Neuronal stem cell (in vitro differentiated cells): ENCODE measurements at regions not wholly inside any gene's neighbourhood (a gene's known extent, or its start where the extent isn't known, plus 50 kb on each side); places are given as distances from the start of the nearest gene placed in this dataset.

Experiments
- DNase-seq: peaks from one replicate; pipeline ENCODE4 v3.0.0-alpha.2; 2013; ENCODE audit warnings: low spot score
- H2AFZ ChIP-seq: one replicate; pipeline ENCODE4 v1.6.1; 2013; ENCODE audit warnings: mild to moderate bottlenecking, low read length, inconsistent platforms
- H2AK5ac ChIP-seq: 2 replicates; pipeline ENCODE4 v1.6.1; 2013; ENCODE audit warnings: low read depth, mild to moderate bottlenecking, inconsistent platforms, low read length, moderate library complexity, mixed read lengths
- H2BK120ac ChIP-seq: 2 replicates; pipeline ENCODE4 v1.6.1; 2013; ENCODE audit warnings: low read depth, mild to moderate bottlenecking, inconsistent platforms, low read length, moderate library complexity, mixed read lengths
- H2BK12ac ChIP-seq: one replicate; pipeline ENCODE4 v1.6.1; 2013; ENCODE audit warnings: low read length, inconsistent platforms
- H2BK15ac ChIP-seq: 2 replicates; pipeline ENCODE4 v1.6.1; 2013; ENCODE audit warnings: mild to moderate bottlenecking, low read length, inconsistent platforms, mixed read lengths
- H2BK5ac ChIP-seq: one replicate; pipeline ENCODE4 v1.6.1; 2013; ENCODE audit warnings: inconsistent platforms, mild to moderate bottlenecking, low read length, moderate library complexity
- H3K14ac ChIP-seq: one replicate; pipeline ENCODE4 v1.6.1; 2013; ENCODE audit warnings: low read length, inconsistent platforms
- H3K18ac ChIP-seq: 2 replicates; pipeline ENCODE4 v1.6.1; 2013; ENCODE audit warnings: low read length, inconsistent platforms
- H3K23ac ChIP-seq: 2 replicates; pipeline ENCODE4 v1.6.1; 2013; ENCODE audit warnings: low read depth, mild to moderate bottlenecking, mixed read lengths, low read length, inconsistent platforms; ENCODE audit not compliant: poor library complexity
- H3K27ac ChIP-seq: replicated peaks from 3 replicates; pipeline ENCODE4 v1.5.1; 2013; ENCODE audit warnings: low read length, inconsistent platforms
- H3K27me3 ChIP-seq, 3 experiments: 2 replicates each; pipeline ENCODE4 v1.6.1; 2013; ENCODE audit warnings: low read length in 3 of 3, mild to moderate bottlenecking in 2 of 3, inconsistent platforms in 1 of 3, low read depth in 1 of 3, mixed read lengths in 1 of 3, moderate library complexity in 1 of 3; ENCODE audit not compliant: control insufficient read depth in 3 of 3, insufficient read depth in 3 of 3
- H3K36me3 ChIP-seq, 2 donors: replicated peaks in 1 of 2; 2 replicates each; pipeline ENCODE4 v1.6.1; 2013; ENCODE audit warnings: low read length in 2 of 2; ENCODE audit not compliant: control insufficient read depth in 2 of 2, insufficient read depth in 2 of 2
- H3K4ac ChIP-seq: 2 replicates; pipeline ENCODE4 v1.6.1; 2013; ENCODE audit warnings: inconsistent platforms, mild to moderate bottlenecking, low read length, moderate library complexity
- H3K4me1 ChIP-seq, 2 donors: 1 replicate in 1 of 2; 2 replicates in 1 of 2; pipeline ENCODE4 v1.6.1; 2013; ENCODE audit warnings: low read length in 2 of 2, low read depth in 1 of 2; ENCODE audit not compliant: control insufficient read depth in 2 of 2, insufficient read depth in 1 of 2
- H3K4me2 ChIP-seq: one replicate; pipeline ENCODE4 v1.6.1; 2013; ENCODE audit warnings: mild to moderate bottlenecking, low read length, inconsistent platforms; ENCODE audit not compliant: insufficient read depth, poor library complexity, severe bottlenecking
- H3K4me3 ChIP-seq, 2 donors: 2 replicates each; pipeline ENCODE4 v1.5.1; 2013; ENCODE audit warnings: low read length in 2 of 2, mild to moderate bottlenecking in 2 of 2, inconsistent platforms in 1 of 2, moderate library complexity in 1 of 2
- H3K79me1 ChIP-seq: one replicate; pipeline ENCODE4 v1.6.1; 2013; ENCODE audit warnings: low read depth, mild to moderate bottlenecking, inconsistent platforms, low read length, moderate library complexity
- H3K9ac ChIP-seq: one replicate; pipeline ENCODE4 v1.6.1; 2013; ENCODE audit warnings: mild to moderate bottlenecking, low read depth, low read length, inconsistent platforms; ENCODE audit not compliant: poor library complexity
- H3K9me3 ChIP-seq, 2 donors: replicated peaks in 1 of 2; 2 replicates each; pipeline versions ENCODE3 to v1.6.1; 2013; ENCODE audit warnings: low read length in 2 of 2, mild to moderate bottlenecking in 2 of 2, inconsistent platforms in 1 of 2, low read depth in 1 of 2, mixed read lengths in 1 of 2, moderate library complexity in 1 of 2; ENCODE audit not compliant: control insufficient read depth in 2 of 2, insufficient read depth in 1 of 2
- H4K8ac ChIP-seq: one replicate; pipeline ENCODE4 v1.6.1; 2013; ENCODE audit warnings: low read depth, mild to moderate bottlenecking, inconsistent platforms, low read length, moderate library complexity
- H4K91ac ChIP-seq: one replicate; pipeline ENCODE4 v1.6.1; 2013; ENCODE audit warnings: low read length, low read depth, mild to moderate bottlenecking, inconsistent platforms; ENCODE audit not compliant: poor library complexity
- WGBS, 2 donors: extraction: QIAGEN DNeasy Blood & Tissue Kit; methylation state at CpG; one replicate each; pipeline ENCODE4 v1.1.7; 2013; ENCODE audit warnings: missing lambda C conversion rate in 2 of 2, mixed read lengths in 1 of 2; ENCODE audit not compliant: insufficient read length in 2 of 2, insufficient replicate concordance in 1 of 2; ENCODE audit errors: extremely low coverage in 2 of 2; 5-methylcytosine and 5-hydroxymethylcytosine counted together

- Histone ChIP-seq H3K4me2 (no peak overlapping the region), H3K4ac (no peak overlapping the region), H3K27ac (no peak overlapping the region), H3K27me3 (no peaks in the 10 kb centered on the region), H3K79me1 (no peaks in the 10 kb centered on the region), H3K14ac (no peak overlapping the region), H3K36me3 (no peaks in the 10 kb centered on the region), H3K18ac (no peak overlapping the region), H3K9me3 (no peaks in the 10 kb centered on the region), H4K91ac (no peak overlapping the region), H3K9ac (no peak overlapping the region), H3K23ac (no peak overlapping the region), H2BK120ac (no peak overlapping the region), H2BK15ac (no peak overlapping the region), H3K4me1 (peaks cover 4 to 5% of the 10 kb centered on the region in 2 donors), H2BK5ac (no peak overlapping the region), H3K4me3 (no peak overlapping the region), H4K8ac (no peak overlapping the region), H2AK5ac (no peak overlapping the region), H2BK12ac (no peak overlapping the region), H2AFZ (no peak overlapping the region)
- no peak for DNase-seq
- WGBS, 2 donors: no CpG with 5 or more reads among the region's 4 CpGs
Measured at GRCh38 chr9:109872901-109873300, 92.9 kb downstream of the PALM2AKAP2 start.

- no peak overlapping the region for H2AK5ac ChIP-seq
- no peaks in the 10 kb centered on the region for H3K79me1 ChIP-seq
- H2BK5ac ChIP-seq: no peak overlapping the region
- H2AFZ ChIP-seq: no peak overlapping the region
- no peak overlapping the region for H3K9ac ChIP-seq
- no peak overlapping the region for H3K4me3 ChIP-seq
- no CpG with 5 or more reads among the region's 4 CpGs for WGBS, 2 donors
- no peaks in the 10 kb centered on the region for H3K36me3 ChIP-seq
- no peak overlapping the region for H3K27ac ChIP-seq
- H3K18ac ChIP-seq: no peak overlapping the region
- no peak overlapping the region for H4K8ac ChIP-seq
- no peak overlapping the region for H3K14ac ChIP-seq
- no peak overlapping the region for H3K4me2 ChIP-seq
- H2BK12ac ChIP-seq: no peak overlapping the region
- no peak overlapping the region for H3K4ac ChIP-seq
- no peak overlapping the region for H3K23ac ChIP-seq
- no peaks in the 10 kb centered on the region for H3K4me1 ChIP-seq
- no peak overlapping the region for H2BK120ac ChIP-seq
- no peaks in the 10 kb centered on the region for H3K9me3 ChIP-seq
- no peak for DNase-seq
- no peak overlapping the region for H2BK15ac ChIP-seq
- H4K91ac ChIP-seq: no peak overlapping the region
- no peaks in the 10 kb centered on the region for H3K27me3 ChIP-seq
Measured at GRCh38 chr9:109875495-109876129, 95.6 kb downstream of the PALM2AKAP2 start.

DNA sequence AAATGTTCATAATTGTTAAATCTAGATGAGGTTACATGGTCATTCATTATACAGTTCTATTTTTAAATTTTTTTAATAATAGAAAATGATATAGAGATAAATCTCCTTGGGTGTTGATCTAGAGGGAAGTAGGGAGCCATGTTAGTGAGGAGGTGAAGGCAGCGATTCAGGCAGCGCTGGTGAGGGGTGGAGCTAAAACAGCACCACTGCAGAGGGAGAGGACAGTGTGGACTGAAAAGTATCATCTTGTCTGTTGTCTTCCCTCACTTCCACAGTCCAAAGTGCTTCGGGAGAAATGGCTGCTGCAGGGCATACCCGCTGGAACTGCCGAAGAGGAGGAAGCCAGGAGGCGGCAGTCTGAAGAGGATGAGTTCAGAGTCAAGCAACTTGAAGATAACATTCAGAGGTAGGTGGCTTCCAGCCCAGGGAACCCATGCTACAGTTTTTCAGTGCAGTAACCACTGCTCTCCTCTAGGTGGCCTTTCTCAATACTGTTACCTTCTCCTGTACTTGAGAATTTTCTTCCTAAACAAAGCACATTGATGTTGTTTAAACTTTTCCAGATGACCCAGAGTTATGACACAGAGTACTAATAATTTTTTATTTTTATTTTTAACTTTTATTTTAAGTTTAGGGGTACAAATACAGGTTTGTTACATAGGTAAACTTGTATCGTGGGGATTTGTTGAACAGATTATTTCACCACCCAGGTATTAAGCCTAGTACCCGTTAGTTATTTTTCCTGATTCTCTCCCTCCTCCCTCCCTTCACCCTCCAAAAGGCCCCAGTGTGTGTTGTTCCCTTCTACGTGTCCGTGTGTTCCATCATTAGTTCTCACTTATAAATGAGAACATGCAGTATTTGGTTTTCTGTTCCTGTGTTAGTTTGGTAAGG lies 100.5 kb downstream of the PALM2AKAP2 start:
- no peak overlapping the region for H3K14ac ChIP-seq

GRCh38 chr9:109883623-109884022 lies 103.6 kb downstream of the PALM2AKAP2 start:
- Histone ChIP-seq H3K4me3 (no peak overlapping the region), H2BK120ac (no peak overlapping the region), H3K9ac (no peak overlapping the region), H3K4me1 (no peaks in the 10 kb centered on the region), H2BK5ac (no peak overlapping the region), H3K23ac (no peak overlapping the region), H3K4ac (no peak overlapping the region), H3K18ac (no peak overlapping the region), H3K27me3 (no peaks in the 10 kb centered on the region), H3K4me2 (no peak overlapping the region), H3K14ac (no peak overlapping the region), H2BK15ac (no peak overlapping the region), H4K91ac (no peak overlapping the region), H2AK5ac (no peak overlapping the region), H3K79me1 (no peaks in the 10 kb centered on the region), H3K9me3 (no peaks in the 10 kb centered on the region), H3K36me3 (no peaks in the 10 kb centered on the region), H4K8ac (no peak overlapping the region), H3K27ac (no peak overlapping the region), H2BK12ac (no peak overlapping the region), H2AFZ (no peak overlapping the region)
- no peak for DNase-seq
- no CpG with 5 or more reads among the region's 3 CpGs for WGBS, 2 donors

More for the DNA sequence above, 100.5 kb downstream of the PALM2AKAP2 start:
- DNase-seq: peak; percentile 9
- H3K36me3 ChIP-seq: no peaks in the 10 kb centered on the region
- no peak overlapping the region for H3K4ac ChIP-seq
- H4K91ac ChIP-seq: no peak overlapping the region
- H3K9me3 ChIP-seq: no peaks in the 10 kb centered on the region
- H3K4me3 ChIP-seq: no peak overlapping the region
- no peaks in the 10 kb centered on the region for H3K4me1 ChIP-seq
- H2BK15ac ChIP-seq: no peak overlapping the region
- no peak overlapping the region for H2AFZ ChIP-seq
- H2BK12ac ChIP-seq: no peak overlapping the region
- no peaks in the 10 kb centered on the region for H3K27me3 ChIP-seq
- H2BK120ac ChIP-seq: no peak overlapping the region
- H3K9ac ChIP-seq: no peak overlapping the region
- no peak overlapping the region for H4K8ac ChIP-seq
- H3K23ac ChIP-seq: no peak overlapping the region
- no peak overlapping the region for H3K18ac ChIP-seq
- no CpG with 5 or more reads among the region's 10 CpGs for WGBS, 2 donors
- H3K4me2 ChIP-seq: no peak overlapping the region
- H3K79me1 ChIP-seq: no peaks in the 10 kb centered on the region
- no peak overlapping the region for H3K27ac ChIP-seq
- H2BK5ac ChIP-seq: no peak overlapping the region
- no peak overlapping the region for H2AK5ac ChIP-seq
